IMR-90 (cell line): ENCODE measurements at regions not wholly inside any gene's neighbourhood (a gene's known extent, or its start where the extent isn't known, plus 50 kb on each side); places are given as distances from the start of the nearest gene placed in this dataset.

Experiments
- ATAC-seq: fragments of 200-7000 bp; cut with Tn5 transposase; 2 replicates; pipeline ENCODE4 v1.9.1; 2020; ENCODE audit warnings: low read depth, mild to moderate bottlenecking, moderate library complexity
- BruUV-seq: library from RNA; stranded (reverse); fragments of 400-500 nt; replicated peaks from 2 replicates; lab custom pipeline; 2021; lab: Mats Ljungman, UMichigan
- CTCF ChIA-PET: fragments of 300-600 bp; formaldehyde crosslinking; extraction: SDS; loops from one replicate; lab custom pipeline; 2021; ENCODE audit warnings: antibody characterized with exemption; lab: Yijun Ruan, JAX
- POLR2A ChIA-PET: fragments of 300-600 bp; sonication (Branson Sonifier 250); formaldehyde crosslinking; loops from one replicate; lab custom pipeline; 2022; ENCODE audit warnings: antibody characterized with exemption; ENCODE audit not compliant: unreplicated experiment; lab: Charles Lee
- DNase-seq: peaks from one replicate; pipeline ENCODE4 v3.0.0; 2013
- H2AFZ ChIP-seq: replicated peaks from 2 replicates; pipeline ENCODE3; 2013; ENCODE audit warnings: low read length, mild to moderate bottlenecking; ENCODE audit not compliant: poor library complexity
- H2AK5ac ChIP-seq: 2 replicates; pipeline ENCODE4 v1.6.1; 2013; ENCODE audit warnings: low read depth, low read length, inconsistent platforms
- H2AK9ac ChIP-seq: replicated peaks from 2 replicates; pipeline ENCODE3; 2013; ENCODE audit warnings: mild to moderate bottlenecking, low read depth, low read length, moderate library complexity; ENCODE audit not compliant: poor library complexity
- H2BK120ac ChIP-seq: 2 replicates; pipeline ENCODE4 v1.6.1; 2013; ENCODE audit warnings: low read depth, low read length, inconsistent platforms
- H2BK15ac ChIP-seq: 3 replicates; pipeline ENCODE4 v1.6.1; 2013; ENCODE audit warnings: low read depth, low read length, inconsistent platforms
- H2BK20ac ChIP-seq: 2 replicates; pipeline ENCODE4 v1.6.1; 2013; ENCODE audit warnings: low read depth, mild to moderate bottlenecking, inconsistent platforms, low read length, moderate library complexity
- H2BK5ac ChIP-seq: 2 replicates; pipeline ENCODE4 v1.6.1; 2013; ENCODE audit warnings: mild to moderate bottlenecking, low read depth, low read length, inconsistent platforms; ENCODE audit not compliant: poor library complexity, severe bottlenecking
- H3K14ac ChIP-seq: replicated peaks from 2 replicates; pipeline ENCODE4 v1.6.1; 2013; ENCODE audit warnings: low read depth, low read length, inconsistent platforms
- H3K18ac ChIP-seq: 2 replicates; pipeline ENCODE4 v1.6.1; 2013; ENCODE audit warnings: low read depth, low read length, control low read depth
- H3K23ac ChIP-seq: 2 replicates; pipeline ENCODE4 v1.6.1; 2013; ENCODE audit warnings: low read depth, low read length, inconsistent platforms
- H3K27ac ChIP-seq: 2 replicates; pipeline ENCODE4 v1.5.1; 2013; ENCODE audit warnings: mild to moderate bottlenecking, control low read depth, low read length; ENCODE audit not compliant: insufficient read depth
- H3K27me3 ChIP-seq: 2 replicates; pipeline ENCODE4 v1.6.1; 2013; ENCODE audit warnings: low read length; ENCODE audit not compliant: control insufficient read depth, insufficient read depth
- H3K36me3 ChIP-seq: 2 replicates; pipeline ENCODE4 v1.6.1; 2013; ENCODE audit warnings: low read length, mixed read lengths; ENCODE audit not compliant: control insufficient read depth, insufficient read depth
- H3K4ac ChIP-seq: 2 replicates; pipeline ENCODE4 v1.6.1; 2013; ENCODE audit warnings: low read depth, low read length, inconsistent platforms
- H3K4me1 ChIP-seq: 2 replicates; pipeline ENCODE4 v1.6.1; 2013; ENCODE audit warnings: low read length, mixed read lengths; ENCODE audit not compliant: control insufficient read depth, insufficient read depth
- H3K4me2 ChIP-seq: 2 replicates; pipeline ENCODE4 v1.6.1; 2013; ENCODE audit warnings: low read depth, mild to moderate bottlenecking, control low read depth, low read length, moderate library complexity
- H3K4me3 ChIP-seq: 2 replicates; pipeline ENCODE4 v1.5.1; 2013; ENCODE audit warnings: low read depth, mild to moderate bottlenecking, control low read depth, low read length, moderate library complexity; ENCODE audit not compliant: insufficient read depth
- H3K56ac ChIP-seq: 2 replicates; pipeline ENCODE4 v1.6.1; 2013; ENCODE audit warnings: low read length, inconsistent platforms; ENCODE audit not compliant: insufficient read depth; ENCODE audit errors: extremely low read depth
- H3K79me1 ChIP-seq, 2 experiments: 2 replicates each; pipeline ENCODE4 v1.6.1; 2013; ENCODE audit warnings: low read length in 2 of 2, inconsistent platforms in 1 of 2, low read depth in 1 of 2
- H3K9ac ChIP-seq: 2 replicates; pipeline ENCODE4 v1.6.1; 2013; ENCODE audit warnings: low read depth, low read length, control low read depth
- H3K9me1 ChIP-seq: 2 replicates; pipeline ENCODE4 v1.6.1; 2013; ENCODE audit warnings: low read length, inconsistent platforms; ENCODE audit not compliant: insufficient read depth
- H3K9me3 ChIP-seq: 2 replicates; pipeline ENCODE4 v1.6.1; 2013; ENCODE audit warnings: low read length; ENCODE audit not compliant: control insufficient read depth, insufficient read depth
- H4K20me1 ChIP-seq: 2 replicates; pipeline ENCODE4 v1.6.1; 2013; ENCODE audit warnings: low read length, inconsistent platforms; ENCODE audit not compliant: insufficient read depth
- H4K5ac ChIP-seq: 2 replicates; pipeline ENCODE4 v1.6.1; 2013; ENCODE audit warnings: mild to moderate bottlenecking, low read depth, low read length, control low read depth
- H4K8ac ChIP-seq, 2 experiments: 2 replicates each; pipeline ENCODE4 v1.6.1; 2013; ENCODE audit warnings: low read depth in 2 of 2, low read length in 2 of 2, control low read depth in 1 of 2, inconsistent platforms in 1 of 2
- H4K91ac ChIP-seq: 2 replicates; pipeline ENCODE4 v1.6.1; 2013; ENCODE audit warnings: low read depth, low read length, inconsistent platforms; ENCODE audit not compliant: insufficient read depth
- BHLHE40 ChIP-seq: fragments of 150-350 bp; IDR thresholded peaks from 2 replicates; pipeline ENCODE4 v1.6.1; 2016; ENCODE audit warnings: mild to moderate bottlenecking, low read depth, low read length
- CEBPB ChIP-seq: IDR thresholded peaks from 2 replicates; pipeline ENCODE4 v1.6.1; 2012; ENCODE audit warnings: low read depth, low read length, improper control_type of control experiment
- CHD1 ChIP-seq: IDR thresholded peaks from 2 replicates; pipeline ENCODE4 v1.6.1; 2012; ENCODE audit warnings: low read depth, low read length, improper control_type of control experiment
- MAZ ChIP-seq: IDR thresholded peaks from 2 replicates; pipeline ENCODE4 v1.6.1; 2012; ENCODE audit warnings: low read depth, mild to moderate bottlenecking, low read length, improper control_type of control experiment, moderate library complexity, borderline replicate concordance
- MXI1 ChIP-seq: IDR thresholded peaks from 2 replicates; pipeline ENCODE4 v1.6.1; 2012; ENCODE audit warnings: low read depth, mild to moderate bottlenecking, low read length, moderate library complexity, borderline replicate concordance
- NFE2L2 ChIP-seq: fragments of 150-350 bp; IDR thresholded peaks from 2 replicates; pipeline ENCODE4 v1.6.1; 2016; ENCODE audit warnings: low read depth, mild to moderate bottlenecking, low read length
- POLR2A ChIP-seq: IDR thresholded peaks from 2 replicates; pipeline ENCODE4 v1.6.1; 2012; ENCODE audit warnings: mild to moderate bottlenecking, low read depth, low read length
- RCOR1 ChIP-seq: IDR thresholded peaks from 2 replicates; pipeline ENCODE4 v1.6.1; 2012; ENCODE audit warnings: mild to moderate bottlenecking, low read length, improper control_type of control experiment; ENCODE audit not compliant: insufficient replicate concordance
- SMC3 ChIP-seq: fragments of 150-350 bp; IDR thresholded peaks from 2 replicates; pipeline ENCODE4 v1.6.1; 2016; ENCODE audit warnings: low read depth, mild to moderate bottlenecking, antibody characterized with exemption, low read length, moderate library complexity
- WGBS, 2 experiments: methylation state at CpG; one replicate each; pipeline versions ENCODE4 v1.1.5 to v1.1.7; 2013; ENCODE audit warnings: missing lambda C conversion rate in 2 of 2; ENCODE audit not compliant: insufficient read length in 1 of 2; ENCODE audit errors: extremely low coverage in 2 of 2; 5-methylcytosine and 5-hydroxymethylcytosine counted together
- dilution Hi-C: fragments of 300-500 bp; cut with HindIII; formaldehyde crosslinking; loops from one replicate; pipeline ENCODE4 v1.14.3; 2018; ENCODE audit warnings: low sequenced_read_pairs; ENCODE audit not compliant: unreplicated experiment
- in situ Hi-C: fragments of 300-500 bp; cut with MboI; formaldehyde crosslinking; loops from 3 replicates; pipeline ENCODE4 v1.14.3; 2019; ENCODE audit warnings: low sequenced_read_pairs, inconsistent platforms, mixed read lengths
- intact Hi-C: fragments of 100-400 bp; cut with micrococcal nuclease; formaldehyde crosslinking; loops from 2 replicates; pipeline ENCODE4 v1.10.0; 2022
- TF ChIP-seq, protein P1 (sequence below): conservative IDR thresholded peaks from 2 replicates; pipeline ENCODE4 v1.5.1; 2012; ENCODE audit warnings: mild to moderate bottlenecking, low read depth, low read length, improper control_type of control experiment
- TF ChIP-seq, protein P2 (sequence below): fragments of 150-350 bp; IDR thresholded peaks from 2 replicates; pipeline ENCODE4 v1.6.1; 2017; ENCODE audit warnings: mild to moderate bottlenecking, antibody characterized with exemption, low read length, low read depth

DNA sequence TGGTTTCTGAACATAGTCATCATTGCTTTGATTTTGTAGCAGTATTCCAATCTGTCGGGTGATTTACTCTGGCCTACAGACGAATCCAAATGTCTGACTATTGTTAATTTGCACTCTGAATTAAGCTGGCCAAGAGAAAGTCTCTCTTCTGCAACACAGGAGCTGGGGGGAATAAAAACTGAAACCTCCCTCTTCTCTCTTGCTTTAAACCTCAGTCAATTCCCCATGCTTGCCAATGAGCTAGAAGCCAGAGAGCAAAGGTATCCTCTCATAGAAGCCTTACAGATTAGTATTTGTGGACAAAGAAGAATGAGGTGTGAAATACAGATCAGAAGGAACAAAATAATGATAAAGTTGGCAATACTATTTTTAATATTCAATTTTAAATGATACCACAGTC is 353.9 kb upstream of the CDH10 start:
- Histone ChIP-seq H2BK20ac (no peak overlapping the region), H3K9me3 (peaks cover 2% of the 10 kb centered on the region; the same call in 1 of the 2 replicates), H2BK15ac (no peak overlapping the region), H2BK5ac (no peak overlapping the region), H3K4me3 (no peak overlapping the region), H3K23ac (no peak overlapping the region), H4K5ac (no peak overlapping the region), H3K18ac (no peak overlapping the region), H2AK5ac (no peak overlapping the region), H2AK9ac (no peak overlapping the region), H3K4me1 (no peaks in the 10 kb centered on the region), H3K79me1 (no peaks in the 10 kb centered on the region), H4K20me1 (no peaks in the 10 kb centered on the region), H3K27ac (no peak overlapping the region), H2BK120ac (no peak overlapping the region), H3K4me2 (no peak overlapping the region), H3K9me1 (no peaks in the 10 kb centered on the region), H2AFZ (no peak overlapping the region), H4K91ac (no peak overlapping the region), H3K14ac (no peak overlapping the region), H3K27me3 (no peaks in the 10 kb centered on the region), H3K36me3 (no peaks in the 10 kb centered on the region), H3K56ac (no peak overlapping the region), H3K4ac (no peak overlapping the region), H4K8ac (no peak overlapping the region), H3K9ac (no peak overlapping the region)
- ChIA-PET POLR2A (no interaction called here), CTCF (no interaction called here)
- ATAC-seq (no peak), DNase-seq (no peak)
- no CpG with 5 or more reads among the region's 2 CpGs for WGBS, 2 experiments
- dilution Hi-C loops, result no loop called here
- intact Hi-C loops, result no loop called here
- TF ChIP-seq CEBPB, result no peak
- TF ChIP-seq SMC3, result no peak
- no peak for TF ChIP-seq NFE2L2
- TF ChIP-seq, protein P1, sequence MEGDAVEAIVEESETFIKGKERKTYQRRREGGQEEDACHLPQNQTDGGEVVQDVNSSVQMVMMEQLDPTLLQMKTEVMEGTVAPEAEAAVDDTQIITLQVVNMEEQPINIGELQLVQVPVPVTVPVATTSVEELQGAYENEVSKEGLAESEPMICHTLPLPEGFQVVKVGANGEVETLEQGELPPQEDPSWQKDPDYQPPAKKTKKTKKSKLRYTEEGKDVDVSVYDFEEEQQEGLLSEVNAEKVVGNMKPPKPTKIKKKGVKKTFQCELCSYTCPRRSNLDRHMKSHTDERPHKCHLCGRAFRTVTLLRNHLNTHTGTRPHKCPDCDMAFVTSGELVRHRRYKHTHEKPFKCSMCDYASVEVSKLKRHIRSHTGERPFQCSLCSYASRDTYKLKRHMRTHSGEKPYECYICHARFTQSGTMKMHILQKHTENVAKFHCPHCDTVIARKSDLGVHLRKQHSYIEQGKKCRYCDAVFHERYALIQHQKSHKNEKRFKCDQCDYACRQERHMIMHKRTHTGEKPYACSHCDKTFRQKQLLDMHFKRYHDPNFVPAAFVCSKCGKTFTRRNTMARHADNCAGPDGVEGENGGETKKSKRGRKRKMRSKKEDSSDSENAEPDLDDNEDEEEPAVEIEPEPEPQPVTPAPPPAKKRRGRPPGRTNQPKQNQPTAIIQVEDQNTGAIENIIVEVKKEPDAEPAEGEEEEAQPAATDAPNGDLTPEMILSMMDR, result no peak
- no peak for TF ChIP-seq RCOR1
- TF ChIP-seq MXI1, result no peak
- TF ChIP-seq CHD1, result no peak
- no peak for TF ChIP-seq POLR2A
- no peak for TF ChIP-seq BHLHE40
- TF ChIP-seq, protein P2, sequence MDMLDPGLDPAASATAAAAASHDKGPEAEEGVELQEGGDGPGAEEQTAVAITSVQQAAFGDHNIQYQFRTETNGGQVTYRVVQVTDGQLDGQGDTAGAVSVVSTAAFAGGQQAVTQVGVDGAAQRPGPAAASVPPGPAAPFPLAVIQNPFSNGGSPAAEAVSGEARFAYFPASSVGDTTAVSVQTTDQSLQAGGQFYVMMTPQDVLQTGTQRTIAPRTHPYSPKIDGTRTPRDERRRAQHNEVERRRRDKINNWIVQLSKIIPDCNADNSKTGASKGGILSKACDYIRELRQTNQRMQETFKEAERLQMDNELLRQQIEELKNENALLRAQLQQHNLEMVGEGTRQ, result no peak
- no peak for TF ChIP-seq MAZ
- in situ Hi-C loops, result no loop called here
- no TSS peak for BruUV-seq
